ENCODE measurements at regions not wholly inside any gene's neighbourhood (a gene's known extent, or its start where the extent isn't known, plus 50 kb on each side); places are given as distances from the start of the nearest gene placed in this dataset.

GRCh38 chr4:141783770-141784169 is 147.4 kb downstream of the IL15 start:
- DNase-seq (ENCODE audit: low read depth in 4 of 4, low spot score in 3 of 4), result no peak

GRCh38 chr4:141786946-141787345 is 150.6 kb downstream of the IL15 start:
- DNase-seq (ENCODE audit: low read depth in 4 of 4, low spot score in 3 of 4), result no peak

GRCh38 chr4:141788169-141788915 is 152.0 kb downstream of the IL15 start:
- DNase-seq (ENCODE audit: low read depth in 4 of 4, low spot score in 3 of 4), result no peak

GRCh38 chr4:141789716-141790115 is 153.3 kb downstream of the IL15 start:
- no peak for DNase-seq (ENCODE audit: low read depth in 4 of 4, low spot score in 3 of 4)

GRCh38 chr4:141792164-141792563 is 155.8 kb downstream of the IL15 start:
- no peak for DNase-seq (ENCODE audit: low read depth in 4 of 4, low spot score in 3 of 4)

- no peak for DNase-seq (ENCODE audit: low read depth in 4 of 4, low spot score in 3 of 4)
These were observed 161.6 kb downstream of the IL15 start for GRCh38 chr4:141797966-141798365.

- DNase-seq (ENCODE audit: low read depth in 4 of 4, low spot score in 3 of 4), result no peak
These were observed 165.2 kb downstream of the IL15 start for GRCh38 chr4:141801558-141801957.

GRCh38 chr4:141802333-141802732 is 165.9 kb downstream of the IL15 start:
- DNase-seq (ENCODE audit: low read depth in 4 of 4, low spot score in 3 of 4), result no peak

GRCh38 chr4:141804836-141805235 is 168.5 kb downstream of the IL15 start:
- no peak for DNase-seq (ENCODE audit: low read depth in 4 of 4, low spot score in 3 of 4)

GRCh38 chr4:141807103-141807891 is 170.9 kb downstream of the IL15 start:
- no peak for DNase-seq (ENCODE audit: low read depth in 4 of 4, low spot score in 3 of 4)

GRCh38 chr4:141810038-141810711 is 173.8 kb downstream of the IL15 start:
- no peak for DNase-seq (ENCODE audit: low read depth in 4 of 4, low spot score in 3 of 4)

- DNase-seq (ENCODE audit: low read depth in 4 of 4, low spot score in 3 of 4), result no peak
These were observed 174.5 kb downstream of the IL15 start for GRCh38 chr4:141810712-141811375.

GRCh38 chr4:141812158-141812557 is 175.8 kb downstream of the IL15 start:
- no peak for DNase-seq (ENCODE audit: low read depth in 4 of 4, low spot score in 3 of 4)

GRCh38 chr4:141814499-141814898 is 178.1 kb downstream of the IL15 start:
- DNase-seq (ENCODE audit: low read depth in 4 of 4, low spot score in 3 of 4), result no peak

- DNase-seq (ENCODE audit: low read depth in 4 of 4, low spot score in 3 of 4), result no peak
These were observed 179.3 kb downstream of the IL15 start for GRCh38 chr4:141815646-141816045.

GRCh38 chr4:141826260-141826659 is 189.9 kb downstream of the IL15 start:
- DNase-seq (ENCODE audit: low read depth in 4 of 4, low spot score in 3 of 4), result no peak

GRCh38 chr4:141833209-141833608 is 196.8 kb downstream of the IL15 start:
- no peak for DNase-seq (ENCODE audit: low read depth in 4 of 4, low spot score in 3 of 4)

GRCh38 chr4:141840299-141840986 is 204.1 kb downstream of the IL15 start:
- no peak for DNase-seq (ENCODE audit: low read depth in 4 of 4, low spot score in 3 of 4)

- DNase-seq (ENCODE audit: low read depth in 4 of 4, low spot score in 3 of 4), result no peak
These were observed 206.8 kb downstream of the IL15 start for GRCh38 chr4:141843136-141843535.

GRCh38 chr4:141845901-141846300 is 209.5 kb downstream of the IL15 start:
- DNase-seq (ENCODE audit: low read depth in 4 of 4, low spot score in 3 of 4), result no peak

Measured in left renal pelvis (tissue), 4 donors.